Activated CD4-positive, alpha-beta T cell treated with anti-CD3 and anti-CD28 coated beads, Interleukin-2, Interleukin-6, amounts not matched to agents 100 ng/mL and 50 ng/mL, durations not matched to agents 16 hours and 8 hours (primary cell): ENCODE measurements at regions not wholly inside any gene's neighbourhood (a gene's known extent, or its start where the extent isn't known, plus 50 kb on each side); places are given as distances from the start of the nearest gene placed in this dataset.
A peak's percentile ranks its signal among the peaks of the same experiment; 100 is the strongest.
"Not testable (repeated sequence)": the region's sequence is repeated elsewhere in the genome, so short reads cannot be mapped to it uniquely, and the experiment has no call there.

Experiments
- DNase-seq: peaks from one replicate; pipeline ENCODE4 v3.0.0-alpha.2; 2020

DNA sequence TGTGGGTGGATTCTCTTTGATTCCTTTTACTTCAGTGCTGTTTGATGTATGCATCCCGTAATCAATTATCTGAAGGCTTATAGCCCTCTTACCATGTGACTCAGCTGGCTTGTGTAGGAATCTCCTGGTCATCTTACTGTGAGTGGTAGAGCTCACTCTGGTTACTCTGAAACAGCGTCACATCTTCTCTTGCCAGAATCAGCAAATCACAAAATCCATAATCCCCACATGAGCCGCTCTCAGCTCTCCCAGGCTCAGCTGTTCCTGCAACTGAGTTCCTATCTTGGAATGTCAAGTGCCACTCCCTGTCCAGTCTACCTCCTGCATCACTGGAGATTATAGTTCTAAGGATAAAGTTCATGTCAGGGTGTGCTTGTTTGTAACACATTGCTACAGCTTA lies 278.0 kb downstream of the FBXO8 start:
- no peak for DNase-seq

DNA sequence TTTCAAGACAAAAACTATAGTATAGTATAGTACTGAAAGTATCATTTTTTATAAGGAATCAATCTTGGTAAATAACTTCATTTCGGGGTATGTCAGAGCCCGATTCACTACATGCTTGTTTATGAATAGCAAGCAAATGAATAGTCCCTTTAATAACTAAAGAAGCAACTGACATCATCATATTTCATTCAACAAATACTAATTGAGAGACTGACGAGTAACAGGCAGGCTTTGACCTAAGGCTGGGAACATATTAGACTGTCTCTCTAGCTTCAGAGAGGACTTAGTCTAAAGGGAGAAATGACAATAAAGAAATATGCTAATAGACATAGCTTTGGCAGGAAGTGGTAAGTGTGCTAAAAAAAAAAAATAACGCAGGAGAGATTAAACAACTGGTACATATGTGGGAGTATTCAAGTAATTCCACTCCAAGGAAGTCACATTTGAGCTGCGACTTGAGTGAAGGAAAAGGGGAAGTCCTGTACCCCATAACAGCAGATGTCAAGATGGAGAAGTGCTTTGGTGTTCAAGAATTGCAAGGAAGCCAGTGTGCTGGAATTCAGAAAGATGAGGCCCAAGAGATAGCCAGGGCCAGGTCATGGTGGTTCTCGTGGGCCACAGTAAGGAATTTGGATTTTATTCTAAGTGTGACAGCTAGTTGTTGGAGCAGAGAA lies 284.9 kb downstream of the FBXO8 start:
- no peak for DNase-seq

DNA sequence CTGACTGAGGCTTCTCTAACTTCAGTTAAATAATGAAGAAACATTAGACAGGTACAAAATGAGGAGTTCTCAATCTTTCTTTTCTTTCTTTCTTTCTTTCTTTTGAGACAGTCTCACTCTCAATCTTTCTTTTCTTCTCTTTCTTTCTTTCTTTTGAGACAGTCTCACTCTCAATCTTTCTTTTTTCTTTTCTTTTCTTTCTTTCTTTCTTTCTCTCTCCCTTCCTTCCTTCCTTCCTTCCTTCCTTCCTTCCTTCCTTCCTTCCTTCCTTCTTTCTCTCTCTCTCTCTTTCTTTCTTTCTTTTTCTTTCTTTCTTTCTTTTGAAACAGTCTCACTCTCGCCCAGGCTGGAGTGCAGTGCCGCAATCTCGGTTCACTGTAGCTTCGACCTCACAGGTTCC lies 287.7 kb downstream of the FBXO8 start:
- not testable (repeated sequence) for DNase-seq

DNA sequence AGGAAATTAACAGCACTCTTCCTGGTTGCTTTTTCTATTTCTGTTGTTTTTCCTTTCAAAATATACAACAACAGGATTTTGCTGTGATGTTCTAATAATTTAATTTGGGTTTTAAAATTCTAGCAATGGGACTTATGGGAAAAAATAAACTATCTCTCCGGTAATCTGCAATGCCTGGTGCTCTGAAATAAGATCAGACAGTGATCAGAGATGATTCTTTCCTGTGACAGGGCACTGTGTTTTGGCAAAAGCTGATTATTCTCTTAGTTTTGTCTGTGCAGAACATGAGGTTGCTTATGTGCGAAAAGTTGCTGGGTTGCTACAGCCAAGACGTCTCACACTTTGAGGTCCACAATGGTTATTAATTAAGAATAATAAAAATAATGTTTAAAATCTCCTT lies 291.7 kb downstream of the FBXO8 start:
- no peak for DNase-seq

DNA sequence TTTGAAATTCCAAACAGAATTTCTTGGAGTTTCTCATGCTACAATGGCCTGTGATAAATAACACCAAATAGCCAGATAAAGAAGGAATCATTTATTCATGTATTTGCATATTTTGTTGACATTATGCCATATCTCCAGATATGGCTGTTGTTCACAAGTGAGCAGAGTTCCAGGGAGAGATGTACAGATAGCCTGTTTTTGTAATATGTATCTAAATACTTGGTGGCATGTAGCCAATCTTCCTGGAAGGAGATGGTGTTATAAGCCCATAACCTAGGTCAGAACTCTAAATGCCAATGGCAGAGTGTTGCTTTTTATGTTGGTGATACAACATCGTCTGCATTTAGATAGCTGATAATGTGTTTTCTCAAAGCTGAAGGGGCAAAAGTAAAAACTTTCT lies 292.2 kb downstream of the FBXO8 start:
- no peak for DNase-seq

DNA sequence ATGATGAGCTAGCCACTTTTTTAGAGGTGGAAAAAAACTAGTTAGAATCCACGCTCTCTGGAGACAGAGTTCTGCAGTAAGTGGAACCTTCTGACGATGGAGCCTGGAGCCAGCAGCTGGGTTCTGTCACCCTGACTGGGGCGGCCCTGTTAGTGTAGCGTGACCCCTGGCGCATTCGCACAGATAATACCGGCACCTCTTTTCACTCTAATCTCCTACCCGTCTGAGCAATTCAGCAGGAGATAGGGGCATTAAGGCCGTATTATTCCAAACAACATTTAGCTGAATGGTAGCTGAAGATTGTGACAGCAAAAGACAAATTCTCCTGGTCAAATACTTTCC lies 292.6 kb downstream of the FBXO8 start:
- DNase-seq, result no peak

DNA sequence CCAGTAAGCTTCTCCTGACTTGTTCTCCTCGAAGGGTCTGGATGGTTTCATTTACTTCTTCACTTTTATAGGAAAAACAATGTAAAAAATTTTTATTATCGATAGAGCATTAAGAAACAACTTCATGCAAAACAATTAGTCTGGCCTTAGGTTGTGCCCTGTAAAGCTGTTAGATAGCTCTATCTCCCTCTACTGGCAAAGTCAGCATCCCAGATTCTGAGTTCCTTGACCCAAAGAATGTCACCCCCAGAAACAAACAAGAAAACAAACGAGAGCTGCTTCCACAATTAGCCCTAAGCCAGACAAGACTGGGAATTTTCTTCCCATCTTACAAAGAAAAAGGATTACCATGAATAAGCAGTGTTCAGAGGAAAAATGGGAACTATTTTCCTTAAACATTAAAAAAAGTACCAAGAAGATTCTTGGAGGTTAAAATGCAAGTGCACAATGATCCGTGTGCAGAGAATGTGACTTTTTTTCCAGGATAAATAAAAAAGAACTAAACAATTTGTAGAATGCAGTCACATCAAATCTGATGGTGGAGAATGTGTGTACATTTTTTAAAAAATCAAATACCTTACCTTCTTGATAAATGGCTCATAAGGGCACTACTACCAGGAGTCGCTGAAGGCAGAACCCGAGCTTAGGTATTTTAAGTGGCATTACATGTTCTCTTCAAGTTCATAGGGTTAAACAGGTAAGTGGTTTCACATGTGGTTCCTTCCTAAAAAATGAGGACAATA lies 293.2 kb downstream of the FBXO8 start:
- DNase-seq, result peak; percentile 2

DNA sequence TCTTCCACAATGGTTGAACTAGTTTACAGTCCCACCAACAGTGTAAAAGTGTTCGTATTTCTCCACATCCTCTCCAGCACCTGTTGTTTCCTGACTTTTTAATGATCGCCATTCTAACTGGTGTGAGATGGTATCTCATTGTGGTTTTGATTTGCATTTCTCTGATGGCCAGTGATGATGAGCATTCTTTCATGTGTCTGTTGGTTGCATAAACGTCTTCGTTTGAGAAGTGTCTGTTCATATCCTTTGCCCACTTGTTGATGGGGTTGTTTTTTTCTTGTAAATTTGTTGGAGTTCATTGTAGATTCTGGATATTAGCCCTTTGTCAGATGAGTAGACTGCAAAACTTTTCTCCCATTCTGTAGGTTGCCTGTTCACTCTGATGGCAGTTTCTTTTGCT lies 319.9 kb downstream of the FBXO8 start:
- DNase-seq, result not testable (repeated sequence)

- DNase-seq, result no peak
Observed at GRCh38 chr4:173960398-173960797, 323.1 kb downstream of the FBXO8 start.

GRCh38 chr4:173958445-173958844 lies 325.0 kb downstream of the FBXO8 start:
- no peak for DNase-seq

- no peak for DNase-seq
Observed at GRCh38 chr4:173943547-173943946, 339.9 kb downstream of the FBXO8 start.

DNA sequence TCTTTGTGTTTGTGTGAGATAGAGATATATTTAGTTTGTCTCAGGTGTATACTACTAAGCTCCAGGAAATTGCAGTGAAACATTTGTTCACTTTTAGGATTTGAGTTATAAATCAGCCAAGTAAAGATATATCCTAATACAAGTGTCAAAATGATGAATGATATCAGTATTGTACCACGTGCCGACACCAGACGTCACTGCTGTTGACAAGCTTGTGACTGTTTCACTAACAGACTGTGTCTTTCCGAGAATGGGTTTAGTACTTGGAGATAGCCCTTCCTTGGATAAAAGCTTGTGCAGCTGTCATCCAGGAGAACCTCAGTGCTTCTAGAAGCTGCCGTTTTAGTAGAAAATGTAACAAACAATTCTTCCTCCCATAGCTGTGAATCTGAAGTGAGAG lies 343.3 kb downstream of the FBXO8 start:
- DNase-seq, result no peak

DNA sequence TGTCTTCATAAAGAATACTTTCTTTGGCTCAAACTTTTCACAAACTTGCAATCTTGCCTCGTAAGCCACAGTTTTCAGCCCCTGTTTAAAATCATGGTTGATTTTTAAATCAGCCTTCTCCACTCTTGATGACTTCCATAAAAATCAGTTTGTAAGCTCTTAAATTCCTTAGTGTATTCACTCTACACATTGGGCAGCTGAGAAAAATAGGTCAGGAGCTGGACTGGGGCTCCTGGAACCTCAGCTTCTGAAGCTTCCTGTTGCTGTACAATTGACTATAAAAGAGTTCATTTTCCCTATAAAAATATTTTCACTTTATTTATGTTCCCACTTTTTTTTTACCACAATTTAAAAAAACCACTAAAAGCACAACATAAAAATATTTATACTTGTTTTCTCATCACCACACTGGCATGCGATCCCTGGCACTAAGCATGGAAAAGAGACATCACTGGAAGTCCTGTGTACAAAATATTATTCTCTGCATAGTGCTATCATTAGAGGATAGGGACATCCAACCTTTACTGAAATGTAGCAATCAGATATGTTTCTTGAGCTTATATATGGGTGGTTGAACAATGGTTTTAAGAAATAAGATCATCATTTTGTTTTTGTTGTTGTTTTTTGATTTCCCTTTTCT lies 345.7 kb downstream of the FBXO8 start:
- no peak for DNase-seq

- DNase-seq, result no peak
Observed at GRCh38 chr4:173936861-173937260, 346.6 kb downstream of the FBXO8 start.

DNA sequence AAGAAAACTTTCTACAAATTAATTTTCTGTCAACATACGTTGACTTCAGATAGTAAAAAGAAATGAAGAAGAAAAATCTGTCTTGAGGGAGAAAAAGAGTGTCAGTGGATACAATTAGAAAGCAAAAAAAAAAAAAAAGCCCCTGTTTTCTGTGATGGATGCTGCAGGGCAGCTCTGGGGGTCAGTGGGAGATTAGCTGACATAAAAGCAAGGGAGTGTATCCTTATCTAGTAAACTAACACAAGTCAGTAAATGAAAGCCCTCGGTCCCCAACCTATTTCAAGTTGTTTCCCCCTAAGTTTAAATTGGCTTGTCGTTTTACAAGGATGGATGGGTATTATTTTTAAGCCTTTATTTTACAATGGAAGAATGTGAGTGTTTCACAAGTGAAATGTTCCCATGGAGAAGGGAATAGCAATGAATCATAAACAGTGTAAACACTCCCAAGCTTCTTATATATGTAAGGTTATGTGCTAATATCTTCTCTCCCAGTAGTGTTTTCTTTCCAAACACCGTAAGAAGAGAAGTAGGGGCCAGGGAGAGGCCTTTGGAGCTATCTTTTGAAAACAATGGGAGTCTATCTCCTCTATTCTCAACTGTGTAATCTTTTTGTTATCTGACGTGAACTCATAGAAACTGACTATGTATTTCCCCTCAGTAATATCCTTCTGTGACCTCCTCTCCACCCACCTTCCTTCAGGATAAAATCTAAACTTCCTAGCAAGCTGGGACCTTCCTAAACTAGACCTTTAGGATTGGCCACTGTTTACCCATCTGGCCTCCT lies 347.7 kb downstream of the FBXO8 start:
- DNase-seq, result no peak

- DNase-seq, result no peak
Observed at GRCh38 chr4:173934933-173935620, 348.4 kb downstream of the FBXO8 start.

GRCh38 chr4:173934201-173934600 lies 349.3 kb downstream of the FBXO8 start:
- no peak for DNase-seq

DNA sequence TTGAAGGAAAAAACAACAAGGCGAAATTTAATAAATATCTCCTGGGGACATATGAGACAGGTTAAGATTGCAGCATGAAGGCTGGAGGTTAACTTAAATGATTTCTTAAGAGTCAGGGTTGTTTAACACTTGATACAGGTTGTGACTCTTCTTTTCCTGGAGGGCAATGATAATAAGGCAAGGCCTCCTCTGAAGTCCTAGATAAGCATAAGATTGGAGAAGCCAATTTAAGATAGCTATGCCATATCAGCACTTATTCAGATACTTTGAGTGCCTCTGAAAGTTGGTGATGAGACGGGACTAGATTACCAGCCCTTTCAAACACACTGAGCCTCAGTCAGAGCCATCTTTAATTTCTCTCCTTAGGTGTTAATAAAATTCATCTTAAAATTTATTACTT lies 350.8 kb downstream of the FBXO8 start:
- no peak for DNase-seq

- DNase-seq, result no peak
Observed at GRCh38 chr4:173930329-173930967, 353.0 kb downstream of the FBXO8 start.

DNA sequence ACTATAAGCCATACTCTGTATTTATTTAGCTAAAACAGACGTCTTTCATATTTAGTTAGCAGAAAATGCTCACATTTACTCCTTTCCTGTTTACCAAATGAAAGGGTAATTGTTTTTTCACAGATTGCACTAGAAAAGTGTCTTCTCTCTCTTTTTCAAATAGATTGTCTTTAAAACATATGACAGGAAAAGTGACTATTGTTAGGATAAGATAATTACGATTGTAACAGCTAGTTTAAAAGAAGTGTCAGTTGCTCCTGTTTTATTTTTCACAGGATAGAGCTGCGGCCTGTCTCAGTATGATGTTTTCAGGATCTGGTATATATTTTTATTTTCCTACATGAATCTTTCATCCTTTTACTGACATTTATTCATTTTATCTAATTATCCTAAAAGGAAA lies 353.5 kb downstream of the FBXO8 start:
- DNase-seq, result no peak

DNA sequence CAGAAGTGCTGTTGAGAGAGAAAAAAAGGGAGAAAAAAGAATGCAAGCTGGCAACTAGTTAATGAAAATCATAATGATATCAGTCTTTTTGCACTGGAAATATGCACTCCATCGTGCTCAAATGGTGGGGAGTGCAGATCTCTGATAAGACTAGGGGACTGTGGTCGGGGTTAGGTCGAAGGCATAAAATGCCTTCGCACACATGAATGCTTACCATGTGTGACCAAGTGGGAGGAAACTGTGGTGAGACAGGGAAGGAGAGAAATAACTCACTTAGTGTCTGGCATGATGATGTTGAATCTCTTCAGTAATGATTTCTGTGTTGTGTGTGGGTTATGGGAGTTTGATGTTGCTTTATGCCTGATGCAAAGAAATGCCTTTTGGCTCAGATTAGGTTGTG lies 358.9 kb downstream of the FBXO8 start:
- peak; percentile 13 for DNase-seq

GRCh38 chr4:173919861-173920260 lies 363.6 kb downstream of the FBXO8 start:
- no peak for DNase-seq
